ENCODE measurements at regions not wholly inside any gene's neighbourhood (a gene's known extent, or its start where the extent isn't known, plus 50 kb on each side); places are given as distances from the start of the nearest gene placed in this dataset.

GRCh38 chr10:110436554-110437350 lies 61.0 kb upstream of the DUSP5 start:
- DNase-seq = no peak

- no peak for DNase-seq
These were observed 60.4 kb upstream of the DUSP5 start for GRCh38 chr10:110437351-110437605.

- DNase-seq = no peak
These were observed 59.9 kb upstream of the DUSP5 start for GRCh38 chr10:110437761-110438341.

GRCh38 chr10:110442746-110443145 lies 55.0 kb upstream of the DUSP5 start:
- DNase-seq = no peak

GRCh38 chr10:110443239-110444003 lies 54.3 kb upstream of the DUSP5 start:
- DNase-seq = no peak

- peak; percentile 26 for DNase-seq
These were observed 53.7 kb upstream of the DUSP5 start for GRCh38 chr10:110444004-110444337.

GRCh38 chr10:110445871-110446270 lies 51.8 kb upstream of the DUSP5 start:
- DNase-seq = no peak

- DNase-seq = no peak
These were observed 51.4 kb upstream of the DUSP5 start for GRCh38 chr10:110446277-110446676.

GRCh38 chr10:110446954-110447608 lies 50.6 kb upstream of the DUSP5 start:
- no peak for DNase-seq

GRCh38 chr10:110447886-110448285 lies 49.8 kb upstream of the DUSP5 start:
- no peak for DNase-seq

All from muscle of arm (tissue), 1 donor.